IMR-90 (cell line): ENCODE measurements at regions not wholly inside any gene's neighbourhood (a gene's known extent, or its start where the extent isn't known, plus 50 kb on each side); places are given as distances from the start of the nearest gene placed in this dataset.

Experiments
- ATAC-seq: fragments of 200-7000 bp; cut with Tn5 transposase; 2 replicates; pipeline ENCODE4 v1.9.1; 2020; ENCODE audit warnings: low read depth, mild to moderate bottlenecking, moderate library complexity
- BruUV-seq: library from RNA; stranded (reverse); fragments of 400-500 nt; replicated peaks from 2 replicates; lab custom pipeline; 2021; lab: Mats Ljungman, UMichigan
- CTCF ChIA-PET: fragments of 300-600 bp; formaldehyde crosslinking; extraction: SDS; loops from one replicate; lab custom pipeline; 2021; ENCODE audit warnings: antibody characterized with exemption; lab: Yijun Ruan, JAX
- POLR2A ChIA-PET: fragments of 300-600 bp; sonication (Branson Sonifier 250); formaldehyde crosslinking; loops from one replicate; lab custom pipeline; 2022; ENCODE audit warnings: antibody characterized with exemption; ENCODE audit not compliant: unreplicated experiment; lab: Charles Lee
- DNase-seq: peaks from one replicate; pipeline ENCODE4 v3.0.0; 2013
- H2AFZ ChIP-seq: replicated peaks from 2 replicates; pipeline ENCODE3; 2013; ENCODE audit warnings: low read length, mild to moderate bottlenecking; ENCODE audit not compliant: poor library complexity
- H2AK5ac ChIP-seq: 2 replicates; pipeline ENCODE4 v1.6.1; 2013; ENCODE audit warnings: low read depth, low read length, inconsistent platforms
- H2AK9ac ChIP-seq: replicated peaks from 2 replicates; pipeline ENCODE3; 2013; ENCODE audit warnings: mild to moderate bottlenecking, low read depth, low read length, moderate library complexity; ENCODE audit not compliant: poor library complexity
- H2BK120ac ChIP-seq: 2 replicates; pipeline ENCODE4 v1.6.1; 2013; ENCODE audit warnings: low read depth, low read length, inconsistent platforms
- H2BK15ac ChIP-seq: 3 replicates; pipeline ENCODE4 v1.6.1; 2013; ENCODE audit warnings: low read depth, low read length, inconsistent platforms
- H2BK20ac ChIP-seq: 2 replicates; pipeline ENCODE4 v1.6.1; 2013; ENCODE audit warnings: low read depth, mild to moderate bottlenecking, inconsistent platforms, low read length, moderate library complexity
- H2BK5ac ChIP-seq: 2 replicates; pipeline ENCODE4 v1.6.1; 2013; ENCODE audit warnings: mild to moderate bottlenecking, low read depth, low read length, inconsistent platforms; ENCODE audit not compliant: poor library complexity, severe bottlenecking
- H3K14ac ChIP-seq: replicated peaks from 2 replicates; pipeline ENCODE4 v1.6.1; 2013; ENCODE audit warnings: low read depth, low read length, inconsistent platforms
- H3K18ac ChIP-seq: 2 replicates; pipeline ENCODE4 v1.6.1; 2013; ENCODE audit warnings: low read depth, low read length, control low read depth
- H3K23ac ChIP-seq: 2 replicates; pipeline ENCODE4 v1.6.1; 2013; ENCODE audit warnings: low read depth, low read length, inconsistent platforms
- H3K27ac ChIP-seq: 2 replicates; pipeline ENCODE4 v1.5.1; 2013; ENCODE audit warnings: mild to moderate bottlenecking, control low read depth, low read length; ENCODE audit not compliant: insufficient read depth
- H3K27me3 ChIP-seq: 2 replicates; pipeline ENCODE4 v1.6.1; 2013; ENCODE audit warnings: low read length; ENCODE audit not compliant: control insufficient read depth, insufficient read depth
- H3K36me3 ChIP-seq: 2 replicates; pipeline ENCODE4 v1.6.1; 2013; ENCODE audit warnings: low read length, mixed read lengths; ENCODE audit not compliant: control insufficient read depth, insufficient read depth
- H3K4ac ChIP-seq: 2 replicates; pipeline ENCODE4 v1.6.1; 2013; ENCODE audit warnings: low read depth, low read length, inconsistent platforms
- H3K4me1 ChIP-seq: 2 replicates; pipeline ENCODE4 v1.6.1; 2013; ENCODE audit warnings: low read length, mixed read lengths; ENCODE audit not compliant: control insufficient read depth, insufficient read depth
- H3K4me2 ChIP-seq: 2 replicates; pipeline ENCODE4 v1.6.1; 2013; ENCODE audit warnings: low read depth, mild to moderate bottlenecking, control low read depth, low read length, moderate library complexity
- H3K4me3 ChIP-seq: 2 replicates; pipeline ENCODE4 v1.5.1; 2013; ENCODE audit warnings: low read depth, mild to moderate bottlenecking, control low read depth, low read length, moderate library complexity; ENCODE audit not compliant: insufficient read depth
- H3K56ac ChIP-seq: 2 replicates; pipeline ENCODE4 v1.6.1; 2013; ENCODE audit warnings: low read length, inconsistent platforms; ENCODE audit not compliant: insufficient read depth; ENCODE audit errors: extremely low read depth
- H3K79me1 ChIP-seq, 2 experiments: 2 replicates each; pipeline ENCODE4 v1.6.1; 2013; ENCODE audit warnings: low read length in 2 of 2, inconsistent platforms in 1 of 2, low read depth in 1 of 2
- H3K9ac ChIP-seq: 2 replicates; pipeline ENCODE4 v1.6.1; 2013; ENCODE audit warnings: low read depth, low read length, control low read depth
- H3K9me1 ChIP-seq: 2 replicates; pipeline ENCODE4 v1.6.1; 2013; ENCODE audit warnings: low read length, inconsistent platforms; ENCODE audit not compliant: insufficient read depth
- H3K9me3 ChIP-seq: 2 replicates; pipeline ENCODE4 v1.6.1; 2013; ENCODE audit warnings: low read length; ENCODE audit not compliant: control insufficient read depth, insufficient read depth
- H4K20me1 ChIP-seq: 2 replicates; pipeline ENCODE4 v1.6.1; 2013; ENCODE audit warnings: low read length, inconsistent platforms; ENCODE audit not compliant: insufficient read depth
- H4K5ac ChIP-seq: 2 replicates; pipeline ENCODE4 v1.6.1; 2013; ENCODE audit warnings: mild to moderate bottlenecking, low read depth, low read length, control low read depth
- H4K8ac ChIP-seq, 2 experiments: 2 replicates each; pipeline ENCODE4 v1.6.1; 2013; ENCODE audit warnings: low read depth in 2 of 2, low read length in 2 of 2, control low read depth in 1 of 2, inconsistent platforms in 1 of 2
- H4K91ac ChIP-seq: 2 replicates; pipeline ENCODE4 v1.6.1; 2013; ENCODE audit warnings: low read depth, low read length, inconsistent platforms; ENCODE audit not compliant: insufficient read depth
- BHLHE40 ChIP-seq: fragments of 150-350 bp; IDR thresholded peaks from 2 replicates; pipeline ENCODE4 v1.6.1; 2016; ENCODE audit warnings: mild to moderate bottlenecking, low read depth, low read length
- MAZ ChIP-seq: IDR thresholded peaks from 2 replicates; pipeline ENCODE4 v1.6.1; 2012; ENCODE audit warnings: low read depth, mild to moderate bottlenecking, low read length, improper control_type of control experiment, moderate library complexity, borderline replicate concordance
- MXI1 ChIP-seq: IDR thresholded peaks from 2 replicates; pipeline ENCODE4 v1.6.1; 2012; ENCODE audit warnings: low read depth, mild to moderate bottlenecking, low read length, moderate library complexity, borderline replicate concordance
- NFE2L2 ChIP-seq: fragments of 150-350 bp; IDR thresholded peaks from 2 replicates; pipeline ENCODE4 v1.6.1; 2016; ENCODE audit warnings: low read depth, mild to moderate bottlenecking, low read length
- POLR2A ChIP-seq: IDR thresholded peaks from 2 replicates; pipeline ENCODE4 v1.6.1; 2012; ENCODE audit warnings: mild to moderate bottlenecking, low read depth, low read length
- RCOR1 ChIP-seq: IDR thresholded peaks from 2 replicates; pipeline ENCODE4 v1.6.1; 2012; ENCODE audit warnings: mild to moderate bottlenecking, low read length, improper control_type of control experiment; ENCODE audit not compliant: insufficient replicate concordance
- RFX5 ChIP-seq: IDR thresholded peaks from 2 replicates; pipeline ENCODE4 v1.8.0; 2012; ENCODE audit warnings: low read depth, mild to moderate bottlenecking, low read length, moderate library complexity
- SMC3 ChIP-seq: fragments of 150-350 bp; IDR thresholded peaks from 2 replicates; pipeline ENCODE4 v1.6.1; 2016; ENCODE audit warnings: low read depth, mild to moderate bottlenecking, antibody characterized with exemption, low read length, moderate library complexity
- dilution Hi-C: fragments of 300-500 bp; cut with HindIII; formaldehyde crosslinking; loops from one replicate; pipeline ENCODE4 v1.14.3; 2018; ENCODE audit warnings: low sequenced_read_pairs; ENCODE audit not compliant: unreplicated experiment
- in situ Hi-C: fragments of 300-500 bp; cut with MboI; formaldehyde crosslinking; loops from 3 replicates; pipeline ENCODE4 v1.14.3; 2019; ENCODE audit warnings: low sequenced_read_pairs, inconsistent platforms, mixed read lengths
- intact Hi-C: fragments of 100-400 bp; cut with micrococcal nuclease; formaldehyde crosslinking; loops from 2 replicates; pipeline ENCODE4 v1.10.0; 2022
- TF ChIP-seq, protein P1 (sequence below): fragments of 150-350 bp; IDR thresholded peaks from 2 replicates; pipeline ENCODE4 v1.6.1; 2016; ENCODE audit warnings: low read depth, mild to moderate bottlenecking, low read length, moderate library complexity, borderline replicate concordance

DNA sequence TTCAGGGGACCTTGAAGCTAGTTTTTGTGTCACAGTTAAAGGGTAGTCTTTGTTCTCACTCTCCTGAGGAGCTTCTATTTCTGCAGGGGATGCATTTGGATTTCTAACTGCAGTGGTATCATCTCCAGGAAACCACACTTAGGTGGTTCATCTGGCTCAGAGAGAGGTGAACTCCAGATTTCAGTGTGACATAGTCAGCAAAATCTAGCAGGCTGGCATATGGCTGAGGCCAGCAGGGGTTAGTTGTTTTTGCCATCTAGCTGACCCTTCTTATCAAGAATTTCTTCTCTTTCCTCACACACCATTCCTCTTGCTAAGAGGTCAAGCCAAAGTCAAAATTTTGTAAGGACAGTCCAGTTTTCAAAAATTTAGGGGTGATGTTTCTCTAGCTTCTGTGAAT is 248.2 kb downstream of the REEP3 start:
- no peak overlapping the region for H2AFZ ChIP-seq
- no peaks in the 10 kb centered on the region for H4K20me1 ChIP-seq
- in situ Hi-C loops (no loop called here), intact Hi-C loops (no loop called here), dilution Hi-C loops (no loop called here)
- TF ChIP-seq, protein P1, sequence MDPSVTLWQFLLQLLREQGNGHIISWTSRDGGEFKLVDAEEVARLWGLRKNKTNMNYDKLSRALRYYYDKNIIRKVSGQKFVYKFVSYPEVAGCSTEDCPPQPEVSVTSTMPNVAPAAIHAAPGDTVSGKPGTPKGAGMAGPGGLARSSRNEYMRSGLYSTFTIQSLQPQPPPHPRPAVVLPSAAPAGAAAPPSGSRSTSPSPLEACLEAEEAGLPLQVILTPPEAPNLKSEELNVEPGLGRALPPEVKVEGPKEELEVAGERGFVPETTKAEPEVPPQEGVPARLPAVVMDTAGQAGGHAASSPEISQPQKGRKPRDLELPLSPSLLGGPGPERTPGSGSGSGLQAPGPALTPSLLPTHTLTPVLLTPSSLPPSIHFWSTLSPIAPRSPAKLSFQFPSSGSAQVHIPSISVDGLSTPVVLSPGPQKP, result no peak
- TF ChIP-seq RFX5 (no peak), NFE2L2 (no peak), MAZ (no peak), MXI1 (no peak), POLR2A (no peak), SMC3 (no peak), BHLHE40 (no peak), RCOR1 (no peak)
- no peak overlapping the region for H2BK120ac ChIP-seq
- H3K56ac ChIP-seq, result no peak overlapping the region
- H2AK9ac ChIP-seq, result no peak overlapping the region
- H3K79me1 ChIP-seq, result no peaks in the 10 kb centered on the region
- no peaks in the 10 kb centered on the region for H3K36me3 ChIP-seq
- no peak overlapping the region for H3K14ac ChIP-seq
- ChIA-PET CTCF (interaction anchor here (0.5 kb wide), 1 partner anchor 426 kb away, joined by 3 read pairs; no protein-coding TSS in a partner anchor), POLR2A (no interaction called here)
- no peaks in the 10 kb centered on the region for H3K9me1 ChIP-seq
- no peak overlapping the region for H3K9ac ChIP-seq
- DNase-seq (no peak), ATAC-seq (no peak)
- H2BK15ac ChIP-seq, result no peak overlapping the region
- no peak overlapping the region for H2BK20ac ChIP-seq
- H3K18ac ChIP-seq, result no peak overlapping the region
- H4K8ac ChIP-seq, result no peak overlapping the region
- no peak overlapping the region for H2AK5ac ChIP-seq
- BruUV-seq, result no TSS peak
- no peak overlapping the region for H3K27ac ChIP-seq
- H3K4me1 ChIP-seq, result peaks cover 4% of the 10 kb centered on the region; the same call in 1 of the 2 replicates
- H2BK5ac ChIP-seq, result no peak overlapping the region
- no peak overlapping the region for H3K4me2 ChIP-seq
- H3K27me3 ChIP-seq, result peaks cover 7% of the 10 kb centered on the region
- no peak overlapping the region for H4K91ac ChIP-seq
- no peak overlapping the region for H4K5ac ChIP-seq
- H3K4ac ChIP-seq, result no peak overlapping the region
- no peaks in the 10 kb centered on the region for H3K9me3 ChIP-seq
- H3K4me3 ChIP-seq, result no peak overlapping the region
- H3K23ac ChIP-seq, result no peak overlapping the region
